ENCODE measurements at regions not wholly inside any gene's neighbourhood (a gene's known extent, or its start where the extent isn't known, plus 50 kb on each side); places are given as distances from the start of the nearest gene placed in this dataset.

- intact Hi-C loops (cut with micrococcal nuclease): no loop called here
- no peaks in the 10 kb centered on the region for H3K36me3 Mint-ChIP-seq
- Histone ChIP-seq H3K27me3 (ENCODE audit: control insufficient read depth, insufficient read depth, low read length) (peaks cover 2% of the 10 kb centered on the region), H3K4me1 (ENCODE audit: control insufficient read depth, insufficient read depth, low read length) (no peaks in the 10 kb centered on the region), H3K36me3 (ENCODE audit: control insufficient read depth, insufficient read depth, low read length) (no peaks in the 10 kb centered on the region), H3K27ac (ENCODE audit: low read length) (no peak overlapping the region), H3K4me3 (ENCODE audit: low read length) (no peak overlapping the region), H3K9me3 (ENCODE audit: control insufficient read depth, insufficient read depth, low read length) (no peaks in the 10 kb centered on the region)
- no peak overlapping the region for H3K27ac Mint-ChIP-seq
- no peak for TF ChIP-seq CTCF (IDR thresholded peaks at IDR 0.05)
- H3K9me3 Mint-ChIP-seq: no peaks in the 10 kb centered on the region
- ATAC-seq (no peak), DNase-seq (no peak)
- no peaks in the 10 kb centered on the region for H3K4me1 Mint-ChIP-seq
- 84% methylated on average over 8 of the region's 8 CpGs for WGBS (ENCODE audit: insufficient coverage)
- H3K27me3 Mint-ChIP-seq (ENCODE audit: low read depth in 2 of 2): peaks cover 0 to 3% of the 10 kb centered on the region in 2 donors
- H3K4me3 Mint-ChIP-seq: no peak overlapping the region
Measured at GRCh38 chr20:58091810-58092209, 136.6 kb downstream of the ANKRD60 start.

DNA sequence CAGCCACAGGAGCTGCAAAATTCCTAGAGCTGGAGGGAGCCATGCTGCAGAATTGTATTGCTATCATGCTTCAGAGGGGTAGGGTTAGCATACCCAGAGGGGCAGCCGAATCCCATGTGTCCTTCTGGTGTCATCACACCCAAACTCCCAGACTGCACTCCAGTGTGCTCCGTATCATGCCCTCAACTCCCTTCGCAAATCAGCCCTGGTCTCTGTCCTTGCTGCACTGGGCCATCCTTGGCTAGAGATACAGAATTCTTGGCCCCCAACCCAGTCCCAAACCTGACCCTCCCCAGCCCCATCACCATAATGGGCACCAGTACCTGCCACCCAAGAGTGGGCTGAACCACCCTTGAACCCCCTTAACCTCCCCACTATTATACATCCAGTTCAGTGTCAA lies 138.3 kb downstream of the ANKRD60 start:
- H3K4me1 ChIP-seq (ENCODE audit: control insufficient read depth, insufficient read depth, low read length): no peaks in the 10 kb centered on the region
- no peak for DNase-seq
- Mint-ChIP-seq H3K27me3 (ENCODE audit: low read depth in 2 of 2) (peaks cover 0 to 3% of the 10 kb centered on the region in 2 donors), H3K4me1 (no peaks in the 10 kb centered on the region), H3K9me3 (no peaks in the 10 kb centered on the region), H3K4me3 (no peak overlapping the region), H3K27ac (no peak overlapping the region), H3K36me3 (no peaks in the 10 kb centered on the region)
- H3K27ac ChIP-seq (ENCODE audit: low read length): no peak overlapping the region
- H3K4me3 ChIP-seq (ENCODE audit: low read length): no peak overlapping the region
- no peaks in the 10 kb centered on the region for H3K9me3 ChIP-seq (ENCODE audit: control insufficient read depth, insufficient read depth, low read length)
- no peak for TF ChIP-seq CTCF (IDR thresholded peaks at IDR 0.05)
- ATAC-seq: no peak
- H3K36me3 ChIP-seq (ENCODE audit: control insufficient read depth, insufficient read depth, low read length): no peaks in the 10 kb centered on the region
- 92% methylated on average over 3 of the region's 3 CpGs for WGBS (ENCODE audit: insufficient coverage)
- no peaks in the 10 kb centered on the region for H3K27me3 ChIP-seq (ENCODE audit: control insufficient read depth, insufficient read depth, low read length)
- intact Hi-C loops (cut with micrococcal nuclease): no loop called here

- WGBS (ENCODE audit: insufficient coverage): 90% methylated on average over 7 of the region's 7 CpGs
- H3K27me3 ChIP-seq (ENCODE audit: control insufficient read depth, insufficient read depth, low read length): no peaks in the 10 kb centered on the region
- H3K4me1 ChIP-seq (ENCODE audit: control insufficient read depth, insufficient read depth, low read length): no peaks in the 10 kb centered on the region
- H3K4me3 Mint-ChIP-seq: no peak overlapping the region
- no peaks in the 10 kb centered on the region for H3K36me3 Mint-ChIP-seq
- no peaks in the 10 kb centered on the region for H3K9me3 Mint-ChIP-seq
- no peak overlapping the region for H3K27ac Mint-ChIP-seq
- no peak for TF ChIP-seq CTCF (IDR thresholded peaks at IDR 0.05)
- no peaks in the 10 kb centered on the region for H3K9me3 ChIP-seq (ENCODE audit: control insufficient read depth, insufficient read depth, low read length)
- H3K36me3 ChIP-seq (ENCODE audit: control insufficient read depth, insufficient read depth, low read length): no peaks in the 10 kb centered on the region
- ATAC-seq (no peak), DNase-seq (no peak)
- H3K4me3 ChIP-seq (ENCODE audit: low read length): no peak overlapping the region
- no peaks in the 10 kb centered on the region for H3K4me1 Mint-ChIP-seq
- no peak overlapping the region for H3K27ac ChIP-seq (ENCODE audit: low read length)
- intact Hi-C loops (cut with micrococcal nuclease): loop anchor here (5.0 kb wide), 1 partner anchor 491 kb away; no protein-coding TSS in a partner anchor
- H3K27me3 Mint-ChIP-seq (ENCODE audit: low read depth in 2 of 2): peaks cover 0 to 3% of the 10 kb centered on the region in 2 donors
Measured at GRCh38 chr20:58088625-58089024, 139.8 kb downstream of the ANKRD60 start.

- Histone ChIP-seq H3K36me3 (ENCODE audit: control insufficient read depth, insufficient read depth, low read length) (no peaks in the 10 kb centered on the region), H3K4me3 (ENCODE audit: low read length) (no peak overlapping the region), H3K4me1 (ENCODE audit: control insufficient read depth, insufficient read depth, low read length) (no peaks in the 10 kb centered on the region), H3K27me3 (ENCODE audit: control insufficient read depth, insufficient read depth, low read length) (no peaks in the 10 kb centered on the region), H3K9me3 (ENCODE audit: control insufficient read depth, insufficient read depth, low read length) (no peaks in the 10 kb centered on the region), H3K27ac (ENCODE audit: low read length) (no peak overlapping the region)
- WGBS (ENCODE audit: insufficient coverage): 84% methylated on average over 7 of the region's 7 CpGs
- DNase-seq (no peak), ATAC-seq (no peak)
- H3K27ac Mint-ChIP-seq: no peak overlapping the region
- H3K36me3 Mint-ChIP-seq: no peaks in the 10 kb centered on the region
- TF ChIP-seq CTCF (IDR thresholded peaks at IDR 0.05): no peak
- H3K27me3 Mint-ChIP-seq (ENCODE audit: low read depth in 2 of 2): peaks cover 0 to 3% of the 10 kb centered on the region in 2 donors
- no peaks in the 10 kb centered on the region for H3K4me1 Mint-ChIP-seq
- no peaks in the 10 kb centered on the region for H3K9me3 Mint-ChIP-seq
- no peak overlapping the region for H3K4me3 Mint-ChIP-seq
- intact Hi-C loops (cut with micrococcal nuclease): loop anchor here (5.0 kb wide), 1 partner anchor 491 kb away; no protein-coding TSS in a partner anchor
Measured at GRCh38 chr20:58088105-58088504, 140.3 kb downstream of the ANKRD60 start.

Measured in natural killer cell (primary cell).